Stimulated activated CD4-positive, alpha-beta T cell treated with anti-CD3 and anti-CD28 coated beads, Interleukin-2, amount 100 ng/mL, for 4 hours (primary cell): ENCODE measurements at regions not wholly inside any gene's neighbourhood (a gene's known extent, or its start where the extent isn't known, plus 50 kb on each side); places are given as distances from the start of the nearest gene placed in this dataset.
"Not testable (repeated sequence)": the region's sequence is repeated elsewhere in the genome, so short reads cannot be mapped to it uniquely, and the experiment has no call there.

Experiments used
- DNase-seq: peaks from one replicate; pipeline ENCODE4 v3.0.0-alpha.2; 2020; ENCODE audit warnings: low read depth

DNA sequence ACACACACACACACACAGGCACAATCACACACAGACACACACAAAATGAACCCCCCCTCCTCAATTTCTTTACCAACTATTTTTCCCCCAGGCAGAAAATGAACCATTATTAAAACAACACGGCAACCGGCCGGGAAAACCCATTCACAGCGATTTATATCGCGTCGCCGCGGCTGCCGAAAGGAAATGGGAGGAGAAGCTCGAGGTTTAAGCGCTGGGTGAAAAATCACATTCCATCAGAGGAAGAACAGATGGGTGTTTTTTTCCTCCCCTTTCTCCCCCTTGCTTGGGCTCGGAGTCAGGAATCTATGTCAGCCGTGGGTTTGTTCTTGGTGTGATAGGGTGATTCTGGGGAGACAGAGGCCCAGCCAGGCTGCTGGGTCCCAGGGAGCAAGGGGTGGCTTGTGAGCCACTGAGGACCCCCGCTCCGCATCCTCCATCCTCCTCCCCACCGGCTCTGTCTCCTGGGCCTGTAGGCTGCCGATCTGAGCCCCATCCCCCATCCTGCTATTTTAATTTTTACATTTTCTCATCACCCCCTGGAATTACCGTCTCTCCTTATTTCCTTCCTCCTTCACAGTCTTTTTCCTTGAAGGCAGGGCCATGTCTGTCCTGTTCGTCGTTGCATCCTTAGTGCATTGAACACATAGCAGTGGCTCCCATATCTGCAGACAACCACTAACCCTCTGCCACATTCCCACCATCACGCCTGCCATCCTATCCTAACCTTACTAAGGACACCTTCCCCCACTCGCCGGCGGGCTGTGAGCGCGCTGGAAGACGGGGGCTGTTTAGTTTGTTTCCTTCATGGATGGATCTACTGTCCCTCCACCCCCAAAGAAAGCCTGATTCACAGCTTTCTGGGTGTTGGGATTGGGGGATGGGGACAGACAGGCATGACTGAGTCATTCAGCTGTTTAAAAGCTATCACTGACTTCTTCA lies 137.7 kb downstream of the CRLF3 start:
- DNase-seq, result not testable (repeated sequence)

DNA sequence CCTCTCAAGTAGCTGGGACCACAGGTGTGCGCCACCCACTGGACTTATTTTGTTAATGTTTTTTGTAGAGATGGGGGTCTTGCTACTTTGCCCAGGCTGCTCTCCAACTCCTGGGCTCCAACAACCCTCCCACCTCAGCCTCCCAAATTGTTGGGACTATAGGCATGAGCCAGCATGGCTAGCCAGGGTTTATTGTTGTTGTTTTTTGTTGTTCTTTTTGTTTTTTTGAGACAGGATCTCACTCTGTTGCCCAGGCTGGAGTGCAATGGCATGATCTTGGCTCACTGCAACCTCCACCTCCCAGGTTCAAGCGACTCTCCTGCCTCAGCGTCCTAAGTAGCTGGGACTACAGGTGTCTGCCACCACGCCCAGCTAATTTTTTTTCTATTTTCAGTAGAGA lies 142.2 kb downstream of the CRLF3 start:
- DNase-seq, result not testable (repeated sequence)

DNA sequence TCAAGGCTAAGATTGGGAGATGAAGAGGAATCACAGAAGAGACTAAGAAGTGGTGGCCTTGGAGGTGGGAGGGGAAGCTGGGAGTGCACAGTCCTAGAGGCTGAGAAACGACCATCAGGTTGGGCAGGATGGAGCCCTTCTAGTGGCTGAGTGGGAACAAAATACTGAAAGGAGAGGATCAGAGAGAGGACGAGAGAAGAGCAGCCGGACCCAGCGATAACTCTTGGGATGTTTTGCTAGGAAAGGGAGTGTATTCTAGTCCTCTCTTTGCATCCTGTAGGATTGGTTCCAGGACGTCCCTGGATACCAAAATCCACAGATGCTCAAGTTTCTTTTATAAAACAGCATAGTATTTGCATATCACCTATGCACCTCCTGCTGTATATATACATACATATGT lies 143.8 kb downstream of the CRLF3 start:
- not testable (repeated sequence) for DNase-seq

DNA sequence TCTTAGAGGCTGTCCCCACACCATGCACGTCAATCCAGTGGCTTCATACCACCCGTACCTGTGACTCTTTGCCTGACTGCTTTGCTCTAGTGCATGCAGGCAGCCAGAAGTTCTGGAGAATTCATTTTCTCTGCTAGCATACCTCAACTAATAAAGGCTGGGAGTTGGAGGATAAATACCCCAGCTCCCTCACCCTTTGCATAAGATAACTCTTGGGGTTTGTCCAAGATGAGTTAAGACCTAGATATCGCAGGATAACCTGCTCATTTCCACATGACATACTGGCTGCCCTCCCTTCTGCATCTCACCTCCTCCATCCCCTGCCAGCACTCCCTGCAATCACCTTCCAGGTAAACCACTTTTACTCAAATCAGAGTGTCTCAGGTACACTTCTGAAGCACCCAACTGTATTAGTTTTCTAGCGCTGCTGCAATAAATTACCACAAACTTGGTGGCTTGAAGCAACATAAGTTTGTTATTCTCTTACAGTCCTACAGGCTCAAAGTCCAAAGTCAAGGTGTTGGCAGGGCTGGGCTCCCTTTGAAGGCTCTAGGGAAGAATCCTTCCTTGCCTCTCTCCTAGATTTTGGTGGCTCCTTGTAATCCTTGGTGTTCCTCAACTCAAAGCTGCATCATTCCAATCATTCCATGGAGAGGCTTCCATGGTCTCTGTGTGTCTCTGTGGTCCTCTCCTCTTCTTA lies 146.8 kb downstream of the CRLF3 start:
- DNase-seq, result no peak

- not testable (repeated sequence) for DNase-seq
Observed at GRCh38 chr17:30675777-30676492, 148.6 kb downstream of the CRLF3 start.

- not testable (repeated sequence) for DNase-seq
Observed at GRCh38 chr17:30669217-30669649, 155.3 kb downstream of the CRLF3 start.

GRCh38 chr17:30668360-30669181 lies 155.9 kb downstream of the CRLF3 start:
- not testable (repeated sequence) for DNase-seq

DNA sequence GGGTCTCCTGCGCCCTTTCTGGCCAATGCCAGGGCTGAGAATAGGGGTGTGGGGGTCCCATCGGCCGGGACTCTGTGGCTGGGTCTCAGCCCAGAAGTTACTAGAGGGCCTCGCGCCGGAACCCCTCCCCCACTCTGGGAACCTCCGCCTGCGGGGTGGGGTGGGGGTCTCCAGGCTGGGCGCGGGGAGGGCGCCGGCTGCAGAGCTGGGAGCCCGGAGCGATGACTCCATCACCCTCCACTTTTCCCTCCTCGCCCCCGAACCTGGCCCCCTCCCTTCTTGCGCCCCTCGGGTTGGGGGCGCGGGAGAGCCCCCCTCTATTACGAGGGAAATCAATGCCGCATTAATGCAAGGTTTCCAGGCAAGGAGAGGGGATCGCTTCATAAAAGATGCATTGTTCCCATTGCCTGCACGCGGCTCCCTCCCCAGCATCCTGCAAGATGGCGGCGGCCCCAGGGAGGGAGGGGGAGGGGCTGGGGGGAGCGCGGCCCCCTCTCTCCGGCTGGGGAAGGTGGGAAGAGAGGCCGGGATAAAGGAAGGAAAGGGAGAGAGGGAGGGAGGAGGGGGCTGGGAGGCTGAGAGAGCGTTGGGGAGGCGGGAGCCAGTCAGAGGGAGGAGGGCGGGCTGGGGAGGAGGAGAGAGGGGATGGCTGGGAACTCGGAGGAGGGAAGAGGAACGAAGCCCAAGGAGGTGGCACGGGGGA lies 156.7 kb downstream of the CRLF3 start:
- not testable (repeated sequence) for DNase-seq

GRCh38 chr17:30666838-30667656 lies 157.4 kb downstream of the CRLF3 start:
- not testable (repeated sequence) for DNase-seq

DNA sequence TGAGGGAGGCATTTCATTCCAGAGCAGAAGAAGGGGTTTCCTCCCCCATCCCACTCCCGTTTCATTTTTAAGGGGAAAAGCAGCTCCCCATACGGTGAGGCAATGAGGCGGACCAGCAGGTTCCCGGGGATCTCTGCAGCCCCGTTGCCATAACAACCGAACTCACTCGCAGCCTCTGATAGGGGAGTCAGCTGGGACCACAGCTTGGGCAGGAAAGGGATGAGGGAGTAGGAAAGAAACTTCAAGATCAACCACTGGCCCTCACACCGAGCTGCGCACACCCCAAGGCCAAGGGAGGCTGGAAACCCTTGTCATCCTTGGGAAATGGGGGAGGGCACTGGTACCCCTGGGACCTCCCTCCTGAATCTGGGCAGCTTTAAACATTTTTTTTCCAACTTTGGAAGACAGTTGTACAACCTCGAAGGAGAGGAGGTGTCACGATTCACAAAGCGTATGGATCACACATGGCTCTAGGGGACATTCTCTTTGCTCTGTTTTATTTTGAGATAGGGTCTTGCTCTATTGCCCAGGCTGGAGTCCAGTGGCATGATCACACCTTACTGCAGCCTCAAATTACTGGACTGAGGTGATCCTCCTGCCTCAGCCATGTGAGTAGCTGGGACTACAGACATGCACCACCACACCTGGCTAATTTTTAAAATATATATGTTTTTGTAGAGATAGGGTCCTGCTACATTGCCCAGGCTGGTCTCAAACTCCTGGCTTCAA lies 160.6 kb downstream of the CRLF3 start:
- DNase-seq, result not testable (repeated sequence)

DNA sequence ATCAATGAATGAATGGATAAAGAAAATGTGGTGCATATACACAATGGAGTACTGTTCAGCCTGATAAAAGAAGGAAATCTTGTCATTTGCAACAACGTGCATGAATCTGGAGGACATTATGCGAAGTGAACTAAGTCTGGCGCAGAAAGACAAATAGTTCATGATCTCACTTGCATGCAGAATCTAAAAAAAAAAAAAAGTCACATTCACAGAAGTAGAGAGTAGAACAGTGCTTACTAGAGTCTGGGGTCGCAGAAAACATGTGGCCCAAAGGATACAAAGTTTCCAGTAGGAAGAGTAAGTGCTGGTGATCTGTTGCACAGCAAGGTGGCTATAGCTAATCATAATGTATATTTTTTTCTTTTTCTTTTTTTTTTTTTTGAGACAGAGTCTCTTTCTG lies 167.3 kb downstream of the CRLF3 start:
- not testable (repeated sequence) for DNase-seq

GRCh38 chr17:30653038-30653437 lies 171.5 kb downstream of the CRLF3 start:
- not testable (repeated sequence) for DNase-seq

- not testable (repeated sequence) for DNase-seq
Observed at GRCh38 chr17:30650149-30650548, 172.9 kb downstream of the GOSR1 start.

GRCh38 chr17:30648015-30648620 lies 170.9 kb downstream of the GOSR1 start:
- not testable (repeated sequence) for DNase-seq

DNA sequence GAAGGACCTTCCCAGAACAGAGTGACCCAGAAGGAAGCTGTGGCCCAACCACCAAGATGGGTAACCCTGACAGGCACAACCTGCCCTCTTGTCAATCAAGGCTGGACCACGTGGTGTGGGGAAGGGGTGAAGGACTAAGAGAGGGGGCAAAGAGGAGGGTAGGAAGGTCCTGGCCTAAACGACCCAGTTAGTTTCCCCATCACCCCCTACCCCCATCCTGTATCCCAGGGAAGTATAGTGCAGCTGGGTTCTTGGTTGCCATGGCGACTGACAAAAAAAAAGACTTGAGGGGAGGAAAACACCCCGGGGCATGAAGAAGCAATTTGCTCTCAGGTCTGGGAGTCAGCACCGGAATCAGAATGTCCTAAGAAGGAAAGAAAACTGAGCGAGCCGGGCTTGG lies 168.7 kb downstream of the GOSR1 start:
- DNase-seq, result not testable (repeated sequence)

- DNase-seq, result not testable (repeated sequence)
Observed at GRCh38 chr17:30644713-30645112, 167.5 kb downstream of the GOSR1 start.

- DNase-seq, result not testable (repeated sequence)
Observed at GRCh38 chr17:30644287-30644686, 167.1 kb downstream of the GOSR1 start.

- DNase-seq, result not testable (repeated sequence)
Observed at GRCh38 chr17:30641428-30641827, 164.2 kb downstream of the GOSR1 start.

DNA sequence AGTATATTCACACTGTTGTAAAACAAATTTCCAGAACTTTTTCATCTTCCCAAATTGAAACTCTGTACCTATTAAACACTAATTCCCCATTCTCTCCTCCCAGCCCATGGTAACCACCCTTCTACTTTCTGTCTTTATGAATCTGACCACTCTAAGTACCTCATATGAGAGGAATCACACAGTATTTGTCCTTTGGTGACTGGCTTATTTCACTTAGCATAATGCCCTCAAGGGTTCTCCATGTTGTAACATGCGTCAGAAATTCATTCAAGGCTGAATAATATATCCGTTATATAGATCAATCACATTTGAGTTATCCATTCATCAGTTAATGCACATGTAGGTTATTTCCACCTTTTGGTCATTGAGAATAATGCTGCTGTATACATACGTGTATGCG lies 162.2 kb downstream of the GOSR1 start:
- DNase-seq, result not testable (repeated sequence)
